Mesendoderm (in vitro differentiated cells): ENCODE measurements at regions not wholly inside any gene's neighbourhood (a gene's known extent, or its start where the extent isn't known, plus 50 kb on each side); places are given as distances from the start of the nearest gene placed in this dataset.

Experiments
- DNase-seq: peaks from one replicate; pipeline ENCODE4 v3.0.0; 2013
- H2AK5ac ChIP-seq: 2 replicates; pipeline ENCODE4 v1.6.1; 2013; ENCODE audit warnings: low read length, inconsistent platforms
- H2BK120ac ChIP-seq: 2 replicates; pipeline ENCODE4 v1.6.1; 2013; ENCODE audit warnings: low read depth, mild to moderate bottlenecking, low read length, moderate library complexity, mixed read lengths
- H2BK15ac ChIP-seq: replicated peaks from 2 replicates; pipeline ENCODE4 v1.6.1; 2013; ENCODE audit warnings: low read depth, mild to moderate bottlenecking, moderate library complexity
- H2BK5ac ChIP-seq: 2 replicates; pipeline ENCODE4 v1.6.1; 2013; ENCODE audit warnings: low read length, inconsistent platforms
- H3K18ac ChIP-seq: 2 replicates; pipeline ENCODE4 v1.6.1; 2013; ENCODE audit warnings: mild to moderate bottlenecking, low read length, mixed read lengths
- H3K23ac ChIP-seq: one replicate; pipeline ENCODE4 v1.6.1; 2013; ENCODE audit warnings: low read length
- H3K27ac ChIP-seq: 2 replicates; pipeline ENCODE4 v1.5.1; 2013; ENCODE audit warnings: low read depth, mild to moderate bottlenecking, inconsistent platforms, low read length, moderate library complexity
- H3K27me3 ChIP-seq: 2 replicates; pipeline ENCODE4 v1.6.1; 2013; ENCODE audit warnings: low read length, control low read depth, mild to moderate bottlenecking, inconsistent platforms; ENCODE audit not compliant: insufficient read depth, poor library complexity
- H3K36me3 ChIP-seq: 2 replicates; pipeline ENCODE4 v1.6.1; 2013; ENCODE audit warnings: low read length, inconsistent platforms; ENCODE audit not compliant: control insufficient read depth, insufficient read depth
- H3K4ac ChIP-seq: one replicate; pipeline ENCODE4 v1.6.1; 2013; ENCODE audit warnings: low read depth, mild to moderate bottlenecking, low read length, moderate library complexity
- H3K4me1 ChIP-seq: 2 replicates; pipeline ENCODE4 v1.6.1; 2013; ENCODE audit warnings: low read depth, low read length, inconsistent platforms; ENCODE audit not compliant: control insufficient read depth
- H3K4me2 ChIP-seq: 2 replicates; pipeline ENCODE4 v1.6.1; 2013; ENCODE audit warnings: low read length
- H3K4me3 ChIP-seq: 2 replicates; pipeline ENCODE4 v1.5.1; 2013; ENCODE audit warnings: mild to moderate bottlenecking, low read length
- H3K56ac ChIP-seq: one replicate; pipeline ENCODE4 v1.6.1; 2013; ENCODE audit warnings: low read length
- H3K79me1 ChIP-seq: 2 replicates; pipeline ENCODE4 v1.6.1; 2013; ENCODE audit warnings: low read length, inconsistent platforms
- H3K79me2 ChIP-seq: 2 replicates; pipeline ENCODE4 v1.6.1; 2013; ENCODE audit warnings: mild to moderate bottlenecking, low read length; ENCODE audit not compliant: control insufficient read depth, insufficient read depth
- H3K9ac ChIP-seq: 2 replicates; pipeline ENCODE4 v1.6.1; 2013; ENCODE audit warnings: low read length, inconsistent platforms
- H4K5ac ChIP-seq: one replicate; pipeline ENCODE4 v1.6.1; 2013; ENCODE audit warnings: low read length
- H4K8ac ChIP-seq: one replicate; pipeline ENCODE4 v1.6.1; 2013; ENCODE audit warnings: low read depth, mild to moderate bottlenecking, control low read depth, low read length, moderate library complexity
- WGBS: extraction: QIAGEN DNeasy Blood & Tissue Kit; methylation state at CpG from one replicate; pipeline ENCODE4 v1.1.7; 2013; ENCODE audit warnings: low lambda C conversion rate, missing lambda C conversion rate; ENCODE audit not compliant: insufficient coverage; ENCODE audit errors: extremely low coverage; 5-methylcytosine and 5-hydroxymethylcytosine counted together

GRCh38 chr1:168989985-168990384, 116.5 kb upstream of the ATP1B1 start:
- H3K36me3 ChIP-seq = no peaks in the 10 kb centered on the region
- H4K5ac ChIP-seq = no peak overlapping the region
- no peak overlapping the region for H3K9ac ChIP-seq
- H3K4me1 ChIP-seq = no peaks in the 10 kb centered on the region
- H3K79me1 ChIP-seq = no peaks in the 10 kb centered on the region
- H3K56ac ChIP-seq = no peak overlapping the region
- no peak overlapping the region for H3K4me3 ChIP-seq
- H2BK5ac ChIP-seq = no peak overlapping the region
- H3K4ac ChIP-seq = no peak overlapping the region
- no peak overlapping the region for H3K18ac ChIP-seq
- H3K4me2 ChIP-seq = no peak overlapping the region
- no peak overlapping the region for H2AK5ac ChIP-seq
- no peak overlapping the region for H3K27ac ChIP-seq
- no peak for DNase-seq
- no peak overlapping the region for H2BK15ac ChIP-seq
- no peak overlapping the region for H3K23ac ChIP-seq
- H3K79me2 ChIP-seq = no peaks in the 10 kb centered on the region
- H4K8ac ChIP-seq = no peak overlapping the region
- no peak overlapping the region for H2BK120ac ChIP-seq
- H3K27me3 ChIP-seq = no peaks in the 10 kb centered on the region

DNA sequence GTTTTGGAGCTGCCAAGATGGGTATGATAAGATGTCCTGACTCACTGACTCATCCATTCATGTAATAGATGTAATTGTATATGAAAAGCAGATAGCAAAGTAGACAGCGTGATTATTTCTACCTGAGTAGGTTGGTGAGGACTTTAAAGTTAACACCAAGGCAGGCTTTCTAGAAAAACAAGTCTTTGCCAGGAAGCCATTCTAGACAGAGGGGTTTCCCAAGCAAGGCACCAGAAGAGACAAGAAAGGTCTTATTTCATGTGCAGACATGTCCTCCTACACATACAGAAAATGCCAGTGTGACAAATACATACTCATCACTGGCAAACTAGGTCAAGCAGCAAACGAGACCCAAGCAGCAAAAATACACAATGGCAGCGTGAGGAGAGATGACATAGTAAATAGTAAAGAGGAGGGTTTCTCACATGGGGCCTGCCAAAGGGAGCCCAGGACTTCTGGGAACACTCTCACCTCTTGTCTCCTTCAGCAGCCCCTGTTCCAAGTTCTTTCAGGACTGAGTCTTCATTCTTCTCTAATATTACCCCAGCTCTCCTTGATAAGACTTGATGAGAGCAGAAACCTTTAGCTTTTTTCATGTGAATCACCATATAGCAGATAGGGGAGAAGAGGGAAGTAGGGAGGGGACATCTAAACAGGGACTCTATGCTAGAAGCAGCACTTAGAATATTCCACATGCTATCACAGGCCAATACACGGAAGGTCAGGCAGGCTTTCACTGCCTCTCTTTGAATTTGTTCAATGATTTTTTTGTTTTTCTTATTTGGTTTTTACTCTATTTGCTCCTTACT, 114.6 kb upstream of the ATP1B1 start:
- Histone ChIP-seq H4K5ac (no peak overlapping the region), H4K8ac (no peak overlapping the region), H3K36me3 (no peaks in the 10 kb centered on the region), H3K27me3 (no peaks in the 10 kb centered on the region), H3K4ac (no peak overlapping the region), H3K79me2 (no peaks in the 10 kb centered on the region), H3K9ac (no peak overlapping the region), H3K27ac (no peak overlapping the region), H3K4me2 (no peak overlapping the region), H3K56ac (no peak overlapping the region), H2AK5ac (no peak overlapping the region), H3K23ac (no peak overlapping the region), H3K18ac (no peak overlapping the region), H3K79me1 (no peaks in the 10 kb centered on the region), H2BK15ac (no peak overlapping the region), H2BK5ac (no peak overlapping the region), H2BK120ac (no peak overlapping the region), H3K4me3 (no peak overlapping the region), H3K4me1 (no peaks in the 10 kb centered on the region)
- no peak for DNase-seq
- WGBS = no CpG with 5 or more reads among the region's 4 CpGs

GRCh38 chr1:169001353-169001752, 105.1 kb upstream of the ATP1B1 start:
- Histone ChIP-seq H2BK120ac (no peak overlapping the region), H2BK5ac (no peak overlapping the region), H3K4me2 (no peak overlapping the region), H3K9ac (no peak overlapping the region), H3K4me1 (no peaks in the 10 kb centered on the region), H3K79me2 (no peaks in the 10 kb centered on the region), H3K4ac (no peak overlapping the region), H3K79me1 (no peaks in the 10 kb centered on the region), H3K56ac (no peak overlapping the region), H4K5ac (no peak overlapping the region), H2BK15ac (no peak overlapping the region), H3K27me3 (no peaks in the 10 kb centered on the region), H2AK5ac (no peak overlapping the region), H3K27ac (no peak overlapping the region), H3K23ac (no peak overlapping the region), H3K18ac (no peak overlapping the region), H3K4me3 (no peak overlapping the region), H3K36me3 (no peaks in the 10 kb centered on the region), H4K8ac (no peak overlapping the region)
- WGBS = no CpG with 5 or more reads among the region's 5 CpGs
- DNase-seq = no peak

DNA sequence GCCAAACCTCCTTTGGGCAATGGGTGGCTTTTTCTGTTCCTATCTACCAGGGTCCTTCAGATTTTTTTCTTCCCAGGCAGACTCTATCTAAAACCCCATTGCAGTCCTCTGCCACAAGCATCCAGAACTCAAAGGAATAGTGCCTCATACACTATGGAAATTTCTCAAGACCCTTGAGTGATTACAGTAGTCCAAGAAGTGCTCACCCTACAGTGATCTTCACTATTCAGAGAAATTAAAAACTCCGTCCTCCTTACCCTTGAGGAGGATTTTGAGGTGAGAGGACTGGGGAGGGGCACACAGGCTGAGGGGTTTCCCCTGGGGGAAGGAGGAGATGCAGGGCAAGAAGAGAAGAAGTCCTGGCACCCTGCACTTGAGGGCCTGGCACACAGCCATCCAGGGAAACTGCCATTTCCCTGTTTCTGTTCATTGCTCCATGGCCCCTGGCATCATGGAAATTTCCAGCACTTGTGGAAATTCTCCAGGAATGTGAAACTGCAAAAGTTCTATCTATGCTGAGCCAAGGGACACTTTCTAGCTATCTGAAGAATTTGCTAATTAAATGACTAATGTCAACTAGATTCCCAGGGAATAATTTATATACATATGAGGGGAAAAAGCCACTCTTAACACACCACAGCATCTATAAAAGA, 102.5 kb upstream of the ATP1B1 start:
- WGBS = no CpG with 5 or more reads among the region's 1 CpG
- Histone ChIP-seq H2BK5ac (no peak overlapping the region), H3K4me2 (no peak overlapping the region), H3K18ac (no peak overlapping the region), H3K36me3 (no peaks in the 10 kb centered on the region), H4K5ac (no peak overlapping the region), H3K56ac (no peak overlapping the region), H4K8ac (peak overlapping the region; percentile 86), H3K27me3 (no peaks in the 10 kb centered on the region), H2AK5ac (no peak overlapping the region), H3K9ac (no peak overlapping the region), H3K79me2 (no peaks in the 10 kb centered on the region), H3K4me1 (no peaks in the 10 kb centered on the region), H3K27ac (no peak overlapping the region), H2BK120ac (no peak overlapping the region), H3K23ac (no peak overlapping the region), H3K4me3 (no peak overlapping the region), H3K79me1 (no peaks in the 10 kb centered on the region), H3K4ac (no peak overlapping the region), H2BK15ac (no peak overlapping the region)
- peak; percentile 32 for DNase-seq

GRCh38 chr1:169005776-169006175, 100.7 kb upstream of the ATP1B1 start:
- Histone ChIP-seq H3K56ac (no peak overlapping the region), H3K36me3 (no peaks in the 10 kb centered on the region), H4K8ac (no peak overlapping the region), H3K27me3 (no peaks in the 10 kb centered on the region), H2BK120ac (no peak overlapping the region), H3K23ac (no peak overlapping the region), H2BK5ac (no peak overlapping the region), H2BK15ac (no peak overlapping the region), H3K18ac (no peak overlapping the region), H3K9ac (no peak overlapping the region), H3K4ac (no peak overlapping the region), H3K4me2 (no peak overlapping the region), H2AK5ac (no peak overlapping the region), H3K79me2 (no peaks in the 10 kb centered on the region), H4K5ac (no peak overlapping the region), H3K79me1 (no peaks in the 10 kb centered on the region), H3K4me3 (no peak overlapping the region), H3K27ac (no peak overlapping the region), H3K4me1 (no peaks in the 10 kb centered on the region)
- whole genome bisulfite sequencing = no CpG with 5 or more reads among the region's 4 CpGs
- DNase-seq = no peak

GRCh38 chr1:169009666-169010065, 96.8 kb upstream of the ATP1B1 start:
- no peak overlapping the region for H3K56ac ChIP-seq
- no peak overlapping the region for H3K4me3 ChIP-seq
- H3K36me3 ChIP-seq = no peaks in the 10 kb centered on the region
- no peaks in the 10 kb centered on the region for H3K4me1 ChIP-seq
- no peak overlapping the region for H4K5ac ChIP-seq
- H2BK5ac ChIP-seq = no peak overlapping the region
- H2BK15ac ChIP-seq = no peak overlapping the region
- H3K9ac ChIP-seq = no peak overlapping the region
- no peak overlapping the region for H3K4ac ChIP-seq
- no peak for DNase-seq
- no peak overlapping the region for H3K18ac ChIP-seq
- H3K27ac ChIP-seq = no peak overlapping the region
- H2AK5ac ChIP-seq = no peak overlapping the region
- no peaks in the 10 kb centered on the region for H3K27me3 ChIP-seq
- no peak overlapping the region for H3K23ac ChIP-seq
- no peaks in the 10 kb centered on the region for H3K79me1 ChIP-seq
- H3K4me2 ChIP-seq = no peak overlapping the region
- no peak overlapping the region for H2BK120ac ChIP-seq
- no peak overlapping the region for H4K8ac ChIP-seq
- no peaks in the 10 kb centered on the region for H3K79me2 ChIP-seq
